DND-41 (cell line): ENCODE measurements at regions not wholly inside any gene's neighbourhood (a gene's known extent, or its start where the extent isn't known, plus 50 kb on each side); places are given as distances from the start of the nearest gene placed in this dataset.

Source experiments
- EZH2 ChIP-seq: IDR thresholded peaks from 3 replicates; pipeline ENCODE4 v1.6.1; 2012; ENCODE audit warnings: borderline replicate concordance, low read depth, mild to moderate bottlenecking, moderate library complexity, low read length, inconsistent platforms; ENCODE audit not compliant: severe bottlenecking
- TF ChIP-seq, protein P1 (sequence below): IDR thresholded peaks from 2 replicates; pipeline ENCODE4 v1.5.1; 2012; ENCODE audit warnings: borderline replicate concordance, low read length, moderate library complexity, mild to moderate bottlenecking; ENCODE audit not compliant: poor library complexity, severe bottlenecking; ENCODE audit errors: extremely low read depth

DNA sequence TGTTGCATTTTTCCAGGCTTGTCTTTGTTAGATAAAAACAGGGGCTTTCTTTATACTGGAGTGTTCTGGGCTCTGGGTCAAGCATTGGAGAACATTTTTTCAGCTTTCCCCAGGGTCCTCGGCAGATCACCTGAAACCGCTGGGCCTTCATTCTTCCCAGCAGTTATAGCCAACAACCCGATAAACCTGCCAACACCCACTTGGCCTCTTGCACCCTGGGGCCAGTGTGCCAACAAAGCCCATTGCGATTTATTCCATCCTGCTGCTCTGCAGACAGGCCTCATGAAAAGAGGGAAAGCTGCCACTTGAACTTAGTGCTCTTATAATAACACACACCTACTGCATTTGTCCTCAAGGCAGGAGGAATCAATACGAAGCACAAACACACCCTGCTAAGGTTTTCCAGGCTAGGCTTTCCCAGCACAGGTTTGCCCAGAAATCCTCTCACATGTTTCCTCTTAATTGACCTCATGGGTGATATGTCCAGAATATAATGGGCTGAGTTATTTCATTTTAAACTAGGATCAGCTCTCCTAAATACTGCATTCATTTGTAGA lies 669.3 kb downstream of the LIG4 start:
- TF ChIP-seq, protein P1, sequence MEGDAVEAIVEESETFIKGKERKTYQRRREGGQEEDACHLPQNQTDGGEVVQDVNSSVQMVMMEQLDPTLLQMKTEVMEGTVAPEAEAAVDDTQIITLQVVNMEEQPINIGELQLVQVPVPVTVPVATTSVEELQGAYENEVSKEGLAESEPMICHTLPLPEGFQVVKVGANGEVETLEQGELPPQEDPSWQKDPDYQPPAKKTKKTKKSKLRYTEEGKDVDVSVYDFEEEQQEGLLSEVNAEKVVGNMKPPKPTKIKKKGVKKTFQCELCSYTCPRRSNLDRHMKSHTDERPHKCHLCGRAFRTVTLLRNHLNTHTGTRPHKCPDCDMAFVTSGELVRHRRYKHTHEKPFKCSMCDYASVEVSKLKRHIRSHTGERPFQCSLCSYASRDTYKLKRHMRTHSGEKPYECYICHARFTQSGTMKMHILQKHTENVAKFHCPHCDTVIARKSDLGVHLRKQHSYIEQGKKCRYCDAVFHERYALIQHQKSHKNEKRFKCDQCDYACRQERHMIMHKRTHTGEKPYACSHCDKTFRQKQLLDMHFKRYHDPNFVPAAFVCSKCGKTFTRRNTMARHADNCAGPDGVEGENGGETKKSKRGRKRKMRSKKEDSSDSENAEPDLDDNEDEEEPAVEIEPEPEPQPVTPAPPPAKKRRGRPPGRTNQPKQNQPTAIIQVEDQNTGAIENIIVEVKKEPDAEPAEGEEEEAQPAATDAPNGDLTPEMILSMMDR = no peak
- no peak for TF ChIP-seq EZH2
